T-helper 1 cell (primary cell): ENCODE measurements at regions not wholly inside any gene's neighbourhood (a gene's known extent, or its start where the extent isn't known, plus 50 kb on each side); places are given as distances from the start of the nearest gene placed in this dataset.

ENCODE experiments used
- DNase-seq, 5 donors: peaks; one replicate each; pipeline ENCODE4 v3.0.0-alpha.2; 2012 to 2020

GRCh38 chr3:178443634-178444033, 92.6 kb upstream of the KCNMB2 start:
- DNase-seq = no peak

GRCh38 chr3:178445139-178445538, 91.1 kb upstream of the KCNMB2 start:
- DNase-seq = no peak

- DNase-seq = no peak
Observed at GRCh38 chr3:178446059-178446458, 90.2 kb upstream of the KCNMB2 start.

GRCh38 chr3:178450476-178450875, 85.8 kb upstream of the KCNMB2 start:
- no peak for DNase-seq

- DNase-seq = no peak
Observed at GRCh38 chr3:178451799-178452198, 84.4 kb upstream of the KCNMB2 start.

- DNase-seq = no peak
Observed at GRCh38 chr3:178454726-178455125, 81.5 kb upstream of the KCNMB2 start.

- no peak for DNase-seq
Observed at GRCh38 chr3:178455226-178455625, 81.0 kb upstream of the KCNMB2 start.

GRCh38 chr3:178455946-178456345, 80.3 kb upstream of the KCNMB2 start:
- DNase-seq = no peak

- DNase-seq = no peak
Observed at GRCh38 chr3:178456621-178457285, 79.5 kb upstream of the KCNMB2 start.

GRCh38 chr3:178457511-178457910, 78.7 kb upstream of the KCNMB2 start:
- no peak for DNase-seq

GRCh38 chr3:178458313-178459037, 77.8 kb upstream of the KCNMB2 start:
- no peak for DNase-seq

- no peak for DNase-seq
Observed at GRCh38 chr3:178459038-178459410, 77.2 kb upstream of the KCNMB2 start.

GRCh38 chr3:178465260-178466180, 70.7 kb upstream of the KCNMB2 start:
- no peak for DNase-seq

- DNase-seq = no peak
Observed at GRCh38 chr3:178472941-178473340, 63.3 kb upstream of the KCNMB2 start.

- no peak for DNase-seq
Observed at GRCh38 chr3:178474526-178474925, 61.7 kb upstream of the KCNMB2 start.

- no peak for DNase-seq
Observed at GRCh38 chr3:178475062-178475461, 61.2 kb upstream of the KCNMB2 start.

GRCh38 chr3:178476886-178477285, 59.4 kb upstream of the KCNMB2 start:
- DNase-seq = no peak

- DNase-seq = no peak
Observed at GRCh38 chr3:178479446-178479845, 56.8 kb upstream of the KCNMB2 start.

- no peak for DNase-seq
Observed at GRCh38 chr3:178479860-178480259, 56.4 kb upstream of the KCNMB2 start.

GRCh38 chr3:178480274-178480673, 56.0 kb upstream of the KCNMB2 start:
- DNase-seq = no peak

GRCh38 chr3:178480795-178481194, 55.4 kb upstream of the KCNMB2 start:
- no peak for DNase-seq

- no peak for DNase-seq
Observed at GRCh38 chr3:178482981-178483380, 53.3 kb upstream of the KCNMB2 start.

- DNase-seq = no peak
Observed at GRCh38 chr3:178483704-178484103, 52.5 kb upstream of the KCNMB2 start.

GRCh38 chr3:178485756-178486155, 50.5 kb upstream of the KCNMB2 start:
- no peak for DNase-seq
